ENCODE measurements at regions not wholly inside any gene's neighbourhood (a gene's known extent, or its start where the extent isn't known, plus 50 kb on each side); places are given as distances from the start of the nearest gene placed in this dataset.

- DNase-seq (ENCODE audit: insufficient read length, low spot score), result no peak
- FAIRE-seq, result no peak
- TF ChIP-seq, protein P1, sequence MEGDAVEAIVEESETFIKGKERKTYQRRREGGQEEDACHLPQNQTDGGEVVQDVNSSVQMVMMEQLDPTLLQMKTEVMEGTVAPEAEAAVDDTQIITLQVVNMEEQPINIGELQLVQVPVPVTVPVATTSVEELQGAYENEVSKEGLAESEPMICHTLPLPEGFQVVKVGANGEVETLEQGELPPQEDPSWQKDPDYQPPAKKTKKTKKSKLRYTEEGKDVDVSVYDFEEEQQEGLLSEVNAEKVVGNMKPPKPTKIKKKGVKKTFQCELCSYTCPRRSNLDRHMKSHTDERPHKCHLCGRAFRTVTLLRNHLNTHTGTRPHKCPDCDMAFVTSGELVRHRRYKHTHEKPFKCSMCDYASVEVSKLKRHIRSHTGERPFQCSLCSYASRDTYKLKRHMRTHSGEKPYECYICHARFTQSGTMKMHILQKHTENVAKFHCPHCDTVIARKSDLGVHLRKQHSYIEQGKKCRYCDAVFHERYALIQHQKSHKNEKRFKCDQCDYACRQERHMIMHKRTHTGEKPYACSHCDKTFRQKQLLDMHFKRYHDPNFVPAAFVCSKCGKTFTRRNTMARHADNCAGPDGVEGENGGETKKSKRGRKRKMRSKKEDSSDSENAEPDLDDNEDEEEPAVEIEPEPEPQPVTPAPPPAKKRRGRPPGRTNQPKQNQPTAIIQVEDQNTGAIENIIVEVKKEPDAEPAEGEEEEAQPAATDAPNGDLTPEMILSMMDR (IDR thresholded peaks at IDR 0.05; ENCODE audit: insufficient read depth, missing control alignments), result no peak
Measured at GRCh38 chr17:79454826-79455225, 156.0 kb downstream of the RBFOX3 start.

DNA sequence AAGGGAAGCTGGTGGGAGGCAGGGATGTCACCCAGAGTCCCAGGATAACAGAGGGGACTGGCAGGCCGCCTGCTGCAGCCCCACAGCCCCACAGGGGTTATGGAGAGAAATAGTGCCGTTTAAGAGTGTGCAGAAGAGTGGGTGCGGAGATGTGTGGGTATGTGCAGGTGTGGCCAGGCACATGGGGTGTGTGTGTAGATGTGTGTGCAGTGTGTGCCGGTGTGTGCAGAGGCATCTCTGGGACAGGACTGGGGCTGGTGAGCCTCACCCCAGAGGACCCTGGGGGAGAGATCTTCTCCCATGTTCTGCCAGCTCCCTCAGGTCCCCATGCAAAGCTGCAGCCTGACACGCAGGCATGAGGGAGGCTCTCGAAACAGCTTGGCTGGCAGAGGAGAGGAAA, 157.4 kb downstream of the RBFOX3 start:
- no peak for FAIRE-seq
- TF ChIP-seq, protein P1 (IDR thresholded peaks at IDR 0.05; ENCODE audit: insufficient read depth, missing control alignments), result no peak
- no peak for DNase-seq (ENCODE audit: insufficient read length, low spot score)

GRCh38 chr17:79452706-79453105, 158.1 kb downstream of the RBFOX3 start:
- no peak for DNase-seq (ENCODE audit: insufficient read length, low spot score)
- TF ChIP-seq, protein P1 (IDR thresholded peaks at IDR 0.05; ENCODE audit: insufficient read depth, missing control alignments), result no peak
- no peak for FAIRE-seq

DNA sequence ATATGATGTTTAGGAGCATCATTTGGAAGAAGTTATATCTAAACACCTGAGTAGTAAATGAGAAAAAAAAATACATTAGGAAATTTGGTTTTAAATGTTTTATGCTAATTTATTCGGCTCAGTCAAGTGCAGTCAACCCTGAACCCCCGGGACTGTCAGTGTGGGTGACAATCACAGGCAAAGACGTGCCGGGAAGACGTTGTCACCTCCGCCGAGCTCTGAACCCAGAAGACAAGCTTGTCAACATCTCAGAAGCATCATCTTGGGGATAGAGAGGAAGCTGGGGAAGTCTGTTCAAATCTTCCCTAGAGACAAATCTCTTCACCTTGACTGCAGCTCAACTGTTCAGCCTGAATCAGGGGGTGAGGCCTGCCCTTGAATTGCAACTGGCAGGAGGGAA, 159.7 kb downstream of the RBFOX3 start:
- FAIRE-seq (no peak), DNase-seq (ENCODE audit: insufficient read length, low spot score) (no peak)
- TF ChIP-seq, protein P1 (IDR thresholded peaks at IDR 0.05; ENCODE audit: insufficient read depth, missing control alignments), result no peak

GRCh38 chr17:79446399-79447009, 164.3 kb downstream of the RBFOX3 start:
- no peak for DNase-seq (ENCODE audit: insufficient read length, low spot score)
- TF ChIP-seq, protein P1 (IDR thresholded peaks at IDR 0.05; ENCODE audit: insufficient read depth, missing control alignments), result no peak
- FAIRE-seq, result no peak

DNA sequence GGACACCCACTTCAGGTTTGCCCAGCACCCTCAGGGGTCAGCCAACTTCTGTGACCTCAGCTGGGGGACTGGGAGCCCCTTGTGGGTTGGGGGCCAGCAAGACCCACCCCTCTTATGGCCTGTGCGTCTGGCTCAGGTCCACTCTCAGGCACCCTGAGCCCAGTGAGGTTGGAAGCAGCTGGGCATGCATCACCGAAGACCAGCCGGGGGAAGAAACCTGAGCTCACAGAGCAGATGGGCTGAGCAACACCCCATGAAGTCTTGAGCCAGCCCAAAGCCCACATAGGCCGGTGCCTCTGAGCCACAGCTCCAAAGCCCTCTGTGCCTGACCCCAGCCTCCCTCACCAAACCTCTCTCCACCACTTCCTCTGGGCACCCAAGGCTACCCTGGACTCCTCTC, 166.7 kb downstream of the RBFOX3 start:
- TF ChIP-seq, protein P1 (IDR thresholded peaks at IDR 0.05; ENCODE audit: insufficient read depth, missing control alignments), result no peak
- DNase-seq (ENCODE audit: insufficient read length, low spot score), result no peak
- FAIRE-seq, result no peak

- DNase-seq (ENCODE audit: insufficient read length, low spot score) (no peak), FAIRE-seq (no peak)
- TF ChIP-seq, protein P1 (IDR thresholded peaks at IDR 0.05; ENCODE audit: insufficient read depth, missing control alignments), result no peak
Measured at GRCh38 chr17:79443026-79443425, 167.8 kb downstream of the RBFOX3 start.
